ENCODE measurements at regions not wholly inside any gene's neighbourhood (a gene's known extent, or its start where the extent isn't known, plus 50 kb on each side); places are given as distances from the start of the nearest gene placed in this dataset.
"Not testable (repeated sequence)": the region's sequence is repeated elsewhere in the genome, so short reads cannot be mapped to it uniquely, and the experiment has no call there.

GRCh38 chr19:14328406-14328805 lies 52.8 kb upstream of the ADGRE5 start:
- H3K4me1 ChIP-seq, result no peaks in the 10 kb centered on the region
- no TSS peak for BruUV-seq (replicated peaks)
- intact Hi-C loops (cut with micrococcal nuclease; ENCODE audit: unreplicated experiment), result no loop called here
- Mint-ChIP-seq H3K4me3 (ENCODE audit: unreplicated experiment) (no peak overlapping the region), H3K9me3 (ENCODE audit: unreplicated experiment) (no peaks in the 10 kb centered on the region), H3K4me1 (ENCODE audit: low read depth, unreplicated experiment) (no peaks in the 10 kb centered on the region), H3K27me3 (ENCODE audit: insufficient read depth, unreplicated experiment) (no peaks in the 10 kb centered on the region), H3K27ac (ENCODE audit: unreplicated experiment) (no peak overlapping the region), H3K36me3 (ENCODE audit: insufficient read depth, unreplicated experiment) (no peaks in the 10 kb centered on the region)
- no peaks in the 10 kb centered on the region for H3K27me3 ChIP-seq (replicated peaks; ENCODE audit: control insufficient read depth, insufficient read depth, low read length)
- CTCF ChIA-PET, result no interaction called here
- H3K9me3 ChIP-seq, result 0 out of 2 replicates have a peak, but pooled peaks cover 4% of the 10 kb centered on the region
- no peak for DNase-seq
- no peaks in the 10 kb centered on the region for H3K36me3 ChIP-seq (ENCODE audit: control insufficient read depth, insufficient read depth, low read length)
- POLR2A ChIA-PET, result no interaction called here
- no peak for TF ChIP-seq CTCF (IDR thresholded peaks at IDR 0.05; ENCODE audit: insufficient read depth in 1 of 2, low read depth in 1 of 2, low read length in 1 of 2, severe bottlenecking in 1 of 2, unreplicated experiment in 1 of 2)
- H3K4me3 ChIP-seq (ENCODE audit: low read depth, low read length), result no peak overlapping the region

- CTCF ChIA-PET; H3K36me3 Mint-ChIP-seq (ENCODE audit: insufficient read depth, unreplicated experiment): not testable (repeated sequence)
These were observed 54.2 kb upstream of the ADGRE5 start for GRCh38 chr19:14327061-14327460.

GRCh38 chr19:14325863-14326262 lies 55.4 kb upstream of the ADGRE5 start:
- no TSS peak for BruUV-seq (replicated peaks)
- POLR2A ChIA-PET, result no interaction called here
- no peak for DNase-seq
- Mint-ChIP-seq H3K4me1 (ENCODE audit: low read depth, unreplicated experiment) (no peaks in the 10 kb centered on the region), H3K27me3 (ENCODE audit: insufficient read depth, unreplicated experiment) (no peaks in the 10 kb centered on the region), H3K27ac (ENCODE audit: unreplicated experiment) (no peak overlapping the region), H3K4me3 (ENCODE audit: unreplicated experiment) (no peak overlapping the region), H3K9me3 (ENCODE audit: unreplicated experiment) (no peaks in the 10 kb centered on the region), H3K36me3 (ENCODE audit: insufficient read depth, unreplicated experiment) (no peaks in the 10 kb centered on the region)
- H3K36me3 ChIP-seq (ENCODE audit: control insufficient read depth, insufficient read depth, low read length), result no peaks in the 10 kb centered on the region
- no peaks in the 10 kb centered on the region for H3K27me3 ChIP-seq (replicated peaks; ENCODE audit: control insufficient read depth, insufficient read depth, low read length)
- no peaks in the 10 kb centered on the region for H3K4me1 ChIP-seq
- no peak overlapping the region for H3K4me3 ChIP-seq (ENCODE audit: low read depth, low read length)
- intact Hi-C loops (cut with micrococcal nuclease; ENCODE audit: unreplicated experiment), result no loop called here
- TF ChIP-seq CTCF (IDR thresholded peaks at IDR 0.05; ENCODE audit: insufficient read depth in 1 of 2, low read depth in 1 of 2, low read length in 1 of 2, severe bottlenecking in 1 of 2, unreplicated experiment in 1 of 2), result no peak
- CTCF ChIA-PET, result no interaction called here
- H3K9me3 ChIP-seq, result 0 out of 2 replicates have a peak, but pooled peaks cover 4% of the 10 kb centered on the region

More at GRCh38 chr19:14327061-14327460, 54.2 kb upstream of the ADGRE5 start:
- H3K4me3 Mint-ChIP-seq (ENCODE audit: unreplicated experiment); H3K36me3 ChIP-seq (ENCODE audit: control insufficient read depth, insufficient read depth, low read length); H3K4me1 Mint-ChIP-seq (ENCODE audit: low read depth, unreplicated experiment); intact Hi-C loops (cut with micrococcal nuclease; ENCODE audit: unreplicated experiment); BruUV-seq (replicated peaks); H3K4me1 ChIP-seq; H3K9me3 Mint-ChIP-seq (ENCODE audit: unreplicated experiment); H3K4me3 ChIP-seq (ENCODE audit: low read depth, low read length); H3K27ac Mint-ChIP-seq (ENCODE audit: unreplicated experiment); DNase-seq; POLR2A ChIA-PET; H3K27me3 Mint-ChIP-seq (ENCODE audit: insufficient read depth, unreplicated experiment); H3K27me3 ChIP-seq (replicated peaks; ENCODE audit: control insufficient read depth, insufficient read depth, low read length); H3K9me3 ChIP-seq: not testable (repeated sequence)

- Histone ChIP-seq H3K27me3 (replicated peaks; ENCODE audit: control insufficient read depth, insufficient read depth, low read length) (no peaks in the 10 kb centered on the region), H3K4me3 (ENCODE audit: low read depth, low read length) (no peak overlapping the region), H3K4me1 (no peaks in the 10 kb centered on the region), H3K36me3 (ENCODE audit: control insufficient read depth, insufficient read depth, low read length) (no peaks in the 10 kb centered on the region), H3K9me3 (0 out of 2 replicates have a peak, but pooled peaks cover 5% of the 10 kb centered on the region)
- TF ChIP-seq CTCF (IDR thresholded peaks at IDR 0.05; ENCODE audit: insufficient read depth in 1 of 2, low read depth in 1 of 2, low read length in 1 of 2, severe bottlenecking in 1 of 2, unreplicated experiment in 1 of 2), result no peak
- peaks cover 4% of the 10 kb centered on the region for H3K9me3 Mint-ChIP-seq (ENCODE audit: unreplicated experiment)
- no TSS peak for BruUV-seq (replicated peaks)
- no peaks in the 10 kb centered on the region for H3K27me3 Mint-ChIP-seq (ENCODE audit: insufficient read depth, unreplicated experiment)
- CTCF ChIA-PET, result no interaction called here
- POLR2A ChIA-PET, result no interaction called here
- H3K27ac Mint-ChIP-seq (ENCODE audit: unreplicated experiment), result no peak overlapping the region
- intact Hi-C loops (cut with micrococcal nuclease; ENCODE audit: unreplicated experiment), result no loop called here
- no peak overlapping the region for H3K4me3 Mint-ChIP-seq (ENCODE audit: unreplicated experiment)
- no peak for DNase-seq
- H3K36me3 Mint-ChIP-seq (ENCODE audit: insufficient read depth, unreplicated experiment), result peaks cover under 1% of the 10 kb centered on the region
- H3K4me1 Mint-ChIP-seq (ENCODE audit: low read depth, unreplicated experiment), result no peaks in the 10 kb centered on the region
These were observed 56.1 kb upstream of the ADGRE5 start for GRCh38 chr19:14325134-14325533.

Data from Caco-2 (cell line).